IPS-20b (cell line): ENCODE measurements at regions not wholly inside any gene's neighbourhood (a gene's known extent, or its start where the extent isn't known, plus 50 kb on each side); places are given as distances from the start of the nearest gene placed in this dataset.

Experiments used
- H3K27ac ChIP-seq: one replicate; pipeline ENCODE4 v1.5.1; 2013; ENCODE audit warnings: low read length
- H3K27me3 ChIP-seq: 2 replicates; pipeline ENCODE4 v1.6.1; 2013; ENCODE audit warnings: mild to moderate bottlenecking, low read length, inconsistent platforms; ENCODE audit not compliant: insufficient read depth
- H3K36me3 ChIP-seq: 2 replicates; pipeline ENCODE4 v1.6.1; 2013; ENCODE audit warnings: low read depth, mild to moderate bottlenecking, inconsistent platforms, low read length, moderate library complexity; ENCODE audit not compliant: insufficient read depth
- H3K4me1 ChIP-seq: 2 replicates; pipeline ENCODE4 v1.6.1; 2013; ENCODE audit warnings: mild to moderate bottlenecking, control low read depth, inconsistent platforms, low read length, moderate library complexity; ENCODE audit not compliant: insufficient read depth
- H3K4me3 ChIP-seq: 2 replicates; pipeline ENCODE4 v1.5.1; 2013; ENCODE audit warnings: mild to moderate bottlenecking, low read length, inconsistent platforms
- H3K9ac ChIP-seq: 2 replicates; pipeline ENCODE4 v1.6.1; 2013; ENCODE audit warnings: low read depth, mild to moderate bottlenecking, inconsistent platforms, low read length, moderate library complexity
- H3K9me3 ChIP-seq: 2 replicates; pipeline ENCODE4 v1.6.1; 2013; ENCODE audit warnings: mild to moderate bottlenecking, low read depth, low read length, inconsistent platforms; ENCODE audit not compliant: insufficient read depth

DNA sequence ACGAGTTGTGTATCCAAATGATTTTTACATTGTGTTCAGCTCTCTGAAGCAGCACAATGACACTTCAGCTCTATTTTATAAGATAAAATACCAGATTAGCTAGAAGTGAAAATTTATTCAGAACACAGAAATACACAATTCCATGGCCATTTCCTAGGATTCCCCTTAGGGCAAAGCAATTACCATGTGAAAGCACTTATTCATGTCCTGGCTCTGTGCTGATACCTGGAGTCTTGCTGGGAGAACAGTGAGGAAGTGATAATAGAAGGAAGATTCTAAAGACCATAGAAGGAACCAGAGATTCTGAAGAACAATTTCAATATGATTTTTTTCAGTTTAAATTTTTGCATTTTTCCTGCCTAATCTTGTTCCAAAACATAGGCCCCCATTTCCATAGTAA is 657.4 kb upstream of the ZWINT start:
- H3K27ac ChIP-seq = no peak overlapping the region
- H3K27me3 ChIP-seq = no peaks in the 10 kb centered on the region
- H3K9me3 ChIP-seq = no peaks in the 10 kb centered on the region
- peak overlapping the region; percentile 21; the same call in 1 of the 2 replicates for H3K9ac ChIP-seq
- H3K4me3 ChIP-seq = peak overlapping the region; percentile 20; the same call in 1 of the 2 replicates
- peaks cover 16% of the 10 kb centered on the region for H3K4me1 ChIP-seq
- H3K36me3 ChIP-seq = no peaks in the 10 kb centered on the region

DNA sequence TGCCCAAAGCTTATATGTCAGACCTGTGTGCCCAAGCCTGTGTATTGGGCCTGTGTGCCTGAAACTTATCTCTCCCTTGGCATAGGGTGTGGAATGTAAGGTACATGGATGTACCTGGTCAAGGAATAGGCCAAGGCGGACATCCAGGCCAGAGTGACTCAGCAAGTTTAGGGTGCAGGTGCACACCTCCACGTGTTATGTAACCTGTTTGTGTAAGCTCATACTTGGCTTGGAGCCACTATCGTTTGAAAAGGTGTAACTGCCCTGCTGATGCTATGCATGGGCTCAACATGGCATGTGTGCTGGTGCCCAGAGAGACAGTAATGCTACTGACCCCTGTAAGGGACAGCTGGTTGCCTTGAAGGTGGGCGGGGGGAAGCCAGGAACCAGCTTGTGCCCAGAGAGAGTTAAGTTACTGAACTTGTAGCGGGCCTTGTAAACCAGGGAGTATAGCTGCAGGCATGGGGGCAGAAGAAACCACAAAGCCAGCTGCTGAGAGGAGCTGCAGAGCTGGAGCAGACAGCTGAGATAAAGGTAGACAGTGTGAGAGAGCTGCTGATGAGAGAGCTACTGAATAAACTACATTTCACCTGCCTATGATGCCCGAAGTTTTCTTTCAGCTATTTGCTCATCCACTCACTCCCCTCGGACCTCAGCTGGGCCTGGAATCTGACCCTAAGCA is 656.4 kb upstream of the ZWINT start:
- peaks cover 16% of the 10 kb centered on the region for H3K4me1 ChIP-seq
- H3K4me3 ChIP-seq = no peak overlapping the region
- H3K27me3 ChIP-seq = no peaks in the 10 kb centered on the region
- no peak overlapping the region for H3K27ac ChIP-seq
- no peaks in the 10 kb centered on the region for H3K36me3 ChIP-seq
- no peak overlapping the region for H3K9ac ChIP-seq
- H3K9me3 ChIP-seq = no peaks in the 10 kb centered on the region

DNA sequence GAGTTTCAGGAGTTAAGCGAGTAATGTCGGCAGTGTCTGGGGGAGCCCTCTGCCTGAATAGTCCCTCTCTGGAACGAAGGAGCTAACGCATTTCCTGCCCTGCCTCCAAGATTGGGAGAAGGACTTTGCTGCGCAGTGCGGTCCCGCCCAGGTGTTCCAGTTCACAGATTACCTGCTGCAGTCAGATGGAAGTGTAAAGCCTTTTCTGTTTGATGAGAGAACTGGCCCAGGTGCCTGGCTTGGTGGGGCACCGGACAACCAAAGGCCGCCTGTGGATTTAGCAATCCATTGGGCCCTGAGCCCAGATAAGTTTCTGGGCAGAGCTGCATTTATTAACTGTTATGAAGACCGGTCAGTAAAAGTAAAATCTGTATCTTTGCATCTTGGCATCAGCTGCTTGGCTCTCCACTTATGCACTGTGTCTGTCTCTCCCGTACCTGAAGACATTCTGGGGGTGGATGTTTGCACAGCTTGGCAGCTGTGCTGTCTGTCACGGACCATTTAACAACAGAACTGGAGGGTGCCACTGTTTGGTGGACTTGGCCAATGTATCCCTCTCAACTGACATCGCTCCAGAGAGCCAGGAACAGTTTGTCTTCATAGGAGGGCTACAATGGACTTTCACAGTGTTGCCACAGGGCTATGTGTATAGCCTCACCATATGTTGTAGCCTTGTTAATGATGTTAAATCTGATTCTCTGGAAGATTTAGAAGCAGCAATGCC is 654.7 kb upstream of the ZWINT start:
- H3K27ac ChIP-seq = no peak overlapping the region

DNA sequence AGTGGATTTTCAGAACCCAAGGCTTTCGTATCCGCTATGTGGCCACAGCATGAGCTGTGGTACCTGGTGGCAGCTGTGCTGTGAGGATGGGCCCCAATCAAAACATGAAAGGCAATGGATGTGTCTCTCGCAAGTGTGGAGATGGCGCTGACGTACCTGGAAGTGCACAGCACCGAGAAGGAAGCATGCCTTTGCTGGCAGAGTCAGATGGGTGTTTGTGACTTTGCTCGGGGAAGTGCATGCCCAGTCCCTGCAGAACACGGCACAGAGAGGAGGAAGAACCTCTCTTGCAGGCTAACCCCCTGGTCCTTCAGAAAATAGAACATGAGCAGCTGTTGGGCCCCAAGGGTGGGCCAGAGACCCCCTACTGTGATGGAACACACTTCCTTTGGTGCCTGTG is 654.1 kb upstream of the ZWINT start:
- no peaks in the 10 kb centered on the region for H3K36me3 ChIP-seq
- H3K4me3 ChIP-seq = no peak overlapping the region
- H3K9ac ChIP-seq = no peak overlapping the region
- H3K4me1 ChIP-seq = peaks cover 16% of the 10 kb centered on the region
- H3K27me3 ChIP-seq = no peaks in the 10 kb centered on the region
- H3K27ac ChIP-seq = no peak overlapping the region
- no peaks in the 10 kb centered on the region for H3K9me3 ChIP-seq

More for the DNA sequence above, 654.7 kb upstream of the ZWINT start:
- no peaks in the 10 kb centered on the region for H3K27me3 ChIP-seq
- H3K9ac ChIP-seq = no peak overlapping the region
- H3K36me3 ChIP-seq = no peaks in the 10 kb centered on the region
- H3K4me1 ChIP-seq = peaks cover 16% of the 10 kb centered on the region
- H3K4me3 ChIP-seq = no peak overlapping the region
- no peaks in the 10 kb centered on the region for H3K9me3 ChIP-seq

DNA sequence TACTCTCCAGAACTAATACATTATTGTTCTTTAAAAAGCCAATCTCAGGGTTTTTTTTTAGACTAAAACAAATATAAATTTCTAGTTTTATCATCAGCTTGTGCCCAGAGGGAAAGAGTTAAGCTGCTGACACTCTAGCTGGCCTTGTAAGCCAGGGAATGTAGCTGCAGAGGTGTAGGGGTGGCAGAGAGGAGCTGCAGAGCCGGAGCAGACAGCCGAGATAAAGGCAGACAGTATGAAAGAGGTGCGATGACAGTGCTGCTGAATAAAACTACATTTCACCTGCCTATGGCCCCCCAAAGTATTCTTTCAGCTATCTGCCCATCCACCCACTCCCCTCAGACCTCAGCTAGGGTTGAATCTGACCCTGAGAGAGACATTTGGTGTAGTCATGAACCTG is 653.7 kb upstream of the ZWINT start:
- Histone ChIP-seq H3K27ac (no peak overlapping the region), H3K27me3 (no peaks in the 10 kb centered on the region), H3K9ac (no peak overlapping the region), H3K9me3 (no peaks in the 10 kb centered on the region), H3K4me1 (peaks cover 16% of the 10 kb centered on the region), H3K36me3 (no peaks in the 10 kb centered on the region), H3K4me3 (no peak overlapping the region)

DNA sequence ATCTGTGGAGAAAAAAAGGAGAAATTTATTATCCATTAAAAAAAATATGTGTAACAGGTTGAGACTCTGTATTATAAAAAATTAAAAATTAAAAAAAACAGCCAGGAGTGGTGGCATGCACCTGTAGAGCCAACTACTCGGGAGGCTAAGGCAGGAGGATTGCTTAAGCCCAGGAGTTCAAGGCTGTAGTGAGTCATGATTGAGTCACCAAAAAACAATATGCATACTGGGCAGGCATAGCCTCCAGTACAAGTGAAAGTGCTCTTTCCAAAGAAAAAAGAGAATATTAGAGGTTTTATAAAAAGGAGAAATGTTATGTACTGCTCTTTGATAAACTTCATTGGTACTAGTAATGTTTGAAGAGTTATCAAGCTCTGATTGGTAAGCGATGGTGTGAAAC is 647.1 kb upstream of the ZWINT start:
- no peak overlapping the region for H3K9ac ChIP-seq
- no peaks in the 10 kb centered on the region for H3K36me3 ChIP-seq
- no peaks in the 10 kb centered on the region for H3K27me3 ChIP-seq
- no peaks in the 10 kb centered on the region for H3K4me1 ChIP-seq
- H3K27ac ChIP-seq = no peak overlapping the region
- no peak overlapping the region for H3K4me3 ChIP-seq
- no peaks in the 10 kb centered on the region for H3K9me3 ChIP-seq

DNA sequence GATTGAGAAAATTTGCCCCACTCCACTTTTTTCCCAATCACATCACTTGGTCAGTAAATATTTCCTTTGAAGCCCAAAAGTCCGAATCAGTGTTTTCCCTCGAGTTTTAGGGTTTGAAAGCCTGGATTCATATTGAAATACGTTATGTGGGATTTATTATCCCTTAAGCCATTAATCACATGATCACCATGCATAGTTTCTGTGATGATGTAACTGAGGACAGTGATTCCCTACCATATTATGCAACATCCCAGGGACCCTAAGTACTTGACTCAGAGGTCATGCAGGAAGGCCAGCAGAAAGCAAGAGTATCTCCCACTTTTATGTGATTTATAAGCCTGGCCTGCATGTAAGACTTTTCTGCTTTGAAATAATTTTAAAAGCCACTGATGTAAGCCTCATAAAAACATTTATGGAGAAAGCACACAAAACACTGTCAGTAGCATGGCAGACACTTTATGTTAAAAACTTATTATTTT is 630.6 kb upstream of the ZWINT start:
- Histone ChIP-seq H3K4me3 (no peak overlapping the region), H3K27ac (no peak overlapping the region), H3K4me1 (no peaks in the 10 kb centered on the region), H3K9ac (no peak overlapping the region), H3K9me3 (no peaks in the 10 kb centered on the region), H3K27me3 (no peaks in the 10 kb centered on the region), H3K36me3 (no peaks in the 10 kb centered on the region)

DNA sequence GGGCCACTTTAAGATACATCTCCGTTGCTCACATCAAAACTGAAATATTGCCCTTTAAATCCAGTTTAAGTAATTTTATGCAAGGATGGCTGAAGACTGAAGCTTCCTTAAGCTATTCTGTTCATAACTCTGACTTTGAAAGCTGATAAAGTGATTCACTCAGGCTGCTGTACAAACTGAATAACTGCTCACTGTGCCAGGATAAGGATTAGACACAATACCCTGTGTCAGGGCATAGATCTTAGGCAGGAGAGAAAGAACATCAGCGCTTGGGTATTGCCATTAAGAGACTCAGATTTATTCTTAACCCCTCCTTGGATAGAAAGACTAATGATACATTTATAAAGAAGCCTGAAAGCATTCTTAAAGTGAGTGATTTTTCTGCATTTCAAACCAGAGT is 614.5 kb upstream of the ZWINT start:
- Histone ChIP-seq H3K27ac (no peak overlapping the region), H3K36me3 (no peaks in the 10 kb centered on the region), H3K4me3 (no peak overlapping the region), H3K4me1 (no peaks in the 10 kb centered on the region), H3K9me3 (no peaks in the 10 kb centered on the region), H3K27me3 (no peaks in the 10 kb centered on the region), H3K9ac (no peak overlapping the region)

DNA sequence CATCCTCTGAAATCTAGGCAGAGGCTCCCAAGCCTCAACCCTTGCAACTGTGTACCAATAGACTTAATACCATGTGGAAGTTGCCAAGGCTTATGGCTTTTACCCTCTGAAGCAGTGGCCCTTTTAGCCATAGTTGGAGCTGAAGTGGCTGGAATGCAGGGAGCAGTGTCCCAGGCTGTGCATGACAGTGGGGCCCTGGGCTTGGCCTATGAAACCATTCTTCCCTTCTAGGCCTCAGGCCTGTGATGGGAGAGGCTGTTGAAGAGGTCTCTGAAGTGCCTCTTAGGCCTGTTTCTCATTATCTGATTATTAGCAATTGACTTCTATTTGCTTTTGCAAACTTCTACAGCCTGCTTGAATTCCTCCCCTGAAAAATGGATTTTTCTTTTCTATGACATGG is 612.7 kb upstream of the ZWINT start:
- no peaks in the 10 kb centered on the region for H3K9me3 ChIP-seq
- no peaks in the 10 kb centered on the region for H3K4me1 ChIP-seq

DNA sequence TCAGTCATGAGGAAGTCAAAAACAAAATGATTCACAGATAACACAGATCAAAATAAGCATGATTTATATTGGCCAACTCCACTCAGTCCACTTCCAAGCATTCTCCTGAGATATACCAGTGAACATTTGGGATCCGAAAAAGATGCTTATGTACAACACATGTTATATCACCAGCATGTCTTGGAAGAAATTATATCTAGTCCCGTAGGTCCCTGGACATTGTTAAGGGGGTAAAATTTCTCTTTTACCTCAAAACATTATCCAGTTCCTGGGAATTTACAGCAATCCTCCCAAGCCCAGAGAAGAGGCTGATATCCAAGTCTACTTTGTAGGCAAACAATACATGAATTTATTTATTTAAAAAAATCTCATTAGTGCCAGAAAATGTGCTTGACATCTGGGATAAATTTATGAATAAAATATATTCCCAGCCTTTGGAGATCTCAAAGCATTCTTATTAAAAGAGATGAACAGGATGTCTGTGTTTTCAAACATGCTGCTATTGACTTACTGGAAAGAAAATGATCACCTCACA is 582.2 kb upstream of the ZWINT start:
- H3K27ac ChIP-seq = no peak overlapping the region
- no peaks in the 10 kb centered on the region for H3K4me1 ChIP-seq
- H3K27me3 ChIP-seq = no peaks in the 10 kb centered on the region
- H3K36me3 ChIP-seq = no peaks in the 10 kb centered on the region
- no peak overlapping the region for H3K4me3 ChIP-seq
- H3K9ac ChIP-seq = no peak overlapping the region
- H3K9me3 ChIP-seq = peaks cover 3% of the 10 kb centered on the region

More for the DNA sequence above, 612.7 kb upstream of the ZWINT start:
- H3K27ac ChIP-seq = no peak overlapping the region
- H3K9ac ChIP-seq = no peak overlapping the region
- no peaks in the 10 kb centered on the region for H3K36me3 ChIP-seq
- H3K27me3 ChIP-seq = no peaks in the 10 kb centered on the region
- no peak overlapping the region for H3K4me3 ChIP-seq

DNA sequence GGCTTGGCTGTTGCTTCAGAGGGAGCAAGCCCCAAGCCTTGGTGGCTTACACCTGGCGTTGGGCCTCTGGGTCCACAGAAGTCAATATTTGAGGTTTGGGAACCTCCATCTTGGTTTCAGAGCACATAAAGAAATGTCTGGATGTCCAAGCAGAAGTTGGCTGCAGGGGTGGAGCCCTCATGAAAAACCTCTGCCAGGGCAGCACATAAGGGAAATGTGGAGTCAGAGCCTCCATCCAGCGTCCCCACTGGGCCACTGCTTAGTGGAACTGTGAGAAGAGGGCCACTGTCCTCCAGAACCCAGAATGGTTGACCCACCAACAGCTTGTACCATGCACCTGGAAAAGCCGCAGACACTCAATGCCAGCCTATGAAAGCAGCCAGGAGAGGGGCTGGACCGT is 573.5 kb upstream of the ZWINT start:
- H3K36me3 ChIP-seq = no peaks in the 10 kb centered on the region
- H3K27me3 ChIP-seq = no peaks in the 10 kb centered on the region
- H3K4me3 ChIP-seq = no peak overlapping the region
- no peak overlapping the region for H3K27ac ChIP-seq
- H3K9ac ChIP-seq = no peak overlapping the region
- no peaks in the 10 kb centered on the region for H3K4me1 ChIP-seq
- peaks cover 15% of the 10 kb centered on the region for H3K9me3 ChIP-seq

DNA sequence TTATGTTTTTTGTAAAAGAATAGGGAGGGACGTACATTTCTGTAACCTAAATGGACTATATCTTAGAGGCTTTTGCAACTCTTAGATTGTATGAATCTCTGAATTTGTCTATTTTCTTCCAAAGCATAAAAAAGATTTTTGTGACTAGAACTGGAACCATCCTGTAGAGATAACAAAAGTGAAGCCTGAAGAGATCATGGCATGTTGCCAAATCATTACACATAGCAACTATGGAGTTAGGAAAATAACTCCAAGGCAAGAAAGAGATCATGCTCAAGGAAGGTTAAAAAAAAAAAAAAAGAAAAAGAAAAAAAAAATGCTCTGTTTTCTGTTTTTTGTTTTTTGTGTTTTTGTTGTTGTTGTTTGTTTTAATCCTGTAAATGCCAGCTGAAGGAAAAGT is 567.7 kb upstream of the ZWINT start:
- no peak overlapping the region for H3K9ac ChIP-seq
- no peak overlapping the region for H3K4me3 ChIP-seq
- no peaks in the 10 kb centered on the region for H3K27me3 ChIP-seq
- H3K27ac ChIP-seq = no peak overlapping the region
- H3K36me3 ChIP-seq = no peaks in the 10 kb centered on the region
- H3K9me3 ChIP-seq = peaks cover 8% of the 10 kb centered on the region
- no peaks in the 10 kb centered on the region for H3K4me1 ChIP-seq
